H4 (cell line): ENCODE measurements at regions not wholly inside any gene's neighbourhood (a gene's known extent, or its start where the extent isn't known, plus 50 kb on each side); places are given as distances from the start of the nearest gene placed in this dataset.
"Not testable (repeated sequence)": the region's sequence is repeated elsewhere in the genome, so short reads cannot be mapped to it uniquely, and the experiment has no call there.

Experiments used
- DNase-seq: peaks from one replicate; pipeline ENCODE4 v3.0.0-alpha.2; 2015; ENCODE audit warnings: low spot score

GRCh38 chr14:34381304-34381703 lies 80.7 kb downstream of the SPTSSA start:
- DNase-seq, result not testable (repeated sequence)

DNA sequence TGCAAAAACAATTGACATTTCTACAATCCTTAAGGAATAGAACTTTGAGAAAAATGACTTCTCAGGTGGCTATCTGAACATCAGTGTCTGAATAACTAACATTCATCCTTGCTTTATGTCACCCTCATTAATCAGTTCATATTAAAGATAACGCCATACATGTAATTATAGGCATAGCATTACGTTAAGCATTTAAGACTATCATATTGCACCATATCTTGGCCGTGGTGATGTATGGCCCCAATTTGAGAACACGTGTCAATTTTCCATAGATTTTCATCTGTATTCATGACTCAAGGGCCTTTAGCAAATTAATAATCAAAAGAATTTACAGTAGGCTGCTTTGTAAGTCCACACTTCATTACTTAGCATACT lies 81.6 kb downstream of the SPTSSA start:
- no peak for DNase-seq

DNA sequence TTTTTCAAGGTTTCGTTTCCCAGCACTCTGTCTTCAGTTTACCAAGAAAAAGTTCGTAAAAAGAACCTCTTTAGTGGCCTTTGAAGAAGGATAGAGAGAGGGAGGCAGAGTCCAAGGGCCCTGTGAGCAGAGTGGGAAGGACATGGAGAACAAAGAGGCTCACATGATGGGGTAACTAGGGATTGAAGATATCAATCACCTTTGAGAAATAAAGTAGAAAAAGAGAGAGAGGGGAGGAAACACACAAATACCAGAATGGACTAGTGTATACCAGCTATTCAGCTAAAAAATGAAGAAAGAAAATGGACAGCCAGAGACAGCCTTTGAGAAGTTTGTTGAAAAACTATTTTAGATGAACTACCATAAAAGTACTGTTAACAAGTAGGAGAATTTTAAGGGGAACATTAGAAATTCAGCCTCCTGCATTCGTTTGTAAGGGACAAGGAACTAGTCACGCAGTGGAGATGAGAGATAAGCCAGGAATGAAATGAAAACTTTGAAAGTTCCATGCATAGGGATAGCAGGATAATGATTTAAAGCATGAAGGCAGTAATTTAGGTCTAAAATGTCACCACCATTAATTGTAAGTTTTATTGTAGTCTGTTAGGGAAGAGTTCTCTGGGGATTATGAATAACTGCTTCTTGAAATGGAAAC lies 82.1 kb downstream of the SPTSSA start:
- DNase-seq, result no peak

- no peak for DNase-seq
Measured at GRCh38 chr14:34376649-34377267, 85.3 kb downstream of the SPTSSA start.

DNA sequence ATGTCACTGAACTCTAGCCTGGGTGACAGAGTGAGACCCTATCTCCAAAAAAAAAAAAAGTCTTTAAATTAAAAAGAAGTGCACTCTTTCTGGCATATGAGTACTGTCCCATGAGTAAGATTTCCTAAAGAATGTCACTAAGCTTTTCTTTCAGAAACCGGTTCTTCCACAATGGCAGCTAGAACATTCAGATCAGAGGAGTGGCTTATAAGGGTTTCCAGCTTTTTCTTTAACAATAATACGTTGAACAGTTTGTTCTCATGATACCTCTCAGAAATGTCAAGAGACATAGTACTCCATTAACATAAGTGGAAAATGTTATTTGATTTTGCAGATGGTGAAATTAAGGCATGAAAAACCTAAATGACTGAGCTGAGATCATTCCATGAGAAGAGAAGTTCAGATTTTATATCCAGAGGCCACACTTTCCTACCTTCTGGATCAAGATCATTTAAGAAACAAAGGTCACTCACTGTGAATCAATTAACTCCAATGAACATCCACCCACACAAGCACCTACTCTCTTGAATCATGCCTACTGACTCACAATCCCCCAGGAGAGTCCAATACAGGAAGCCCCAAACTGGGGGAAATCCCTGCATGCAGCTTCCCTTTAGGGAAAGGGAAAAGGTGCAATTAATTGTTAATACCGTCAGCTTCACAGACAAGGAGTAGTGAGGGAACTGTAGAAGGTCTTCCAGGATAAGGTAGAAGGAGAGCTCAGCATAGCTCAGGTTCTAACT lies 86.9 kb downstream of the SPTSSA start:
- DNase-seq, result no peak

GRCh38 chr14:34373191-34373590 lies 88.8 kb downstream of the SPTSSA start:
- DNase-seq, result no peak

DNA sequence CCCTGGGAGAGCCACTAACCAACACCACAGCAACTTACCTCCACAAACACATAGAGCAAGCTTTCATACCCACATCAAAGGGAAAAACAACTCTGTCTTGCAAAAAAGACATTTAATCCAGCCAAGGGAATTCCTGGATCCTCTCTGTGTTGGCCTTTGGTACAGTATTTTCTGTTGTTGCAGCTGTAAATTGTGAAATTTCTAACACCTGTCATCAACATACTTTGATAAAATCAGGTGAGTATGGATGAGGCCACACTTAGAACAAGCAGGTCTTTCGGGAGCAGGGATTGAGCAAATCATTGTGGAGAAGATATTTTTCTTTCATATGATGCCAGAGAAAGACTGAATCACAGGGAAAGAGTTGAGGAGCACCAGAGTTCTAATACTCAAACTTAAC lies 89.3 kb downstream of the SPTSSA start:
- DNase-seq, result no peak

GRCh38 chr14:34369648-34370030 lies 92.4 kb downstream of the SPTSSA start:
- no peak for DNase-seq

GRCh38 chr14:34368971-34369647 lies 92.9 kb downstream of the SPTSSA start:
- DNase-seq, result no peak

- DNase-seq, result peak; percentile 71
Measured at GRCh38 chr14:34368115-34368970, 93.7 kb downstream of the SPTSSA start.

GRCh38 chr14:34365309-34365915 lies 96.6 kb downstream of the SPTSSA start:
- DNase-seq, result no peak

DNA sequence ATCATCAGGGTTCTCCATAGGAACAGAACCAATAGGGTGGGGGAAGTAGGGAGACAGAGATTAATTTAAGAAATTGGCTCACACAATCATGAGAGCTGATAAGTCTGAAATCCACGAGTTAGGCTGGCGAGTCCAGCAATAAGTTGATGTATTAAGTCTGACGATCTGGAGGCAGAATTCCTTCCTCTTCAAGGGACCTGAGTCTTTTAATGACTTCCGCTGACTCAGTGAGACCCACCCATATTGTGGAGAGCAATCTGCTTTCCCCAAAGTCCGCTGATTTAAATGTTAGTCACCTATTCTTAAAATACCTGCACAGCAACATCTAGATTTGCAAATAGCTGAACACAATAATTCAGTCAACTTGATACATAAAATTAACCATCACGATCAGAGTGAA lies 97.8 kb downstream of the SPTSSA start:
- DNase-seq, result no peak

- no peak for DNase-seq
Measured at GRCh38 chr14:34363733-34364134, 98.3 kb downstream of the SPTSSA start.

- peak; percentile 14 for DNase-seq
Measured at GRCh38 chr14:34362641-34363251, 99.3 kb downstream of the SPTSSA start.

GRCh38 chr14:34361504-34362011 lies 100.5 kb downstream of the SPTSSA start:
- DNase-seq, result no peak

- no peak for DNase-seq
Measured at GRCh38 chr14:34359420-34360117, 102.5 kb downstream of the SPTSSA start.

DNA sequence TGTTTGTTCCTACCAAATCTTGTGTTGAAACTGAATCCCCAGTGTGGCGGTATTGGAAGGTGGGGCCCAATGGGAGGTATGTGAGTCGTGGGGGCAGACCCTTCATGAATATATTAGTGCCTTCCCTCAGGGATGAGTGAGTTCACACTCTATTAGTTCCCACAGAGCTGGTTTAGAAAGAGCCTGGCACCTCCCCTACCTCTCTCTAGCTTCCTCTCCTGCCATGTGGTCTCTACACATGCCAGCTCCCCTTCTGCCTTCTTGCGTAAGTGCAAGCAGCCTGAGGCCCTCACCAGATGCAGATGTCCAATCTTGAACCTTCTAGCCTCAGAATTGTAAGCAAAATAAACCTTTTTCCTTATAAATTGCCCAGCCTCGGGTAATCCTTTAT lies 105.8 kb downstream of the SPTSSA start:
- peak; percentile 79 for DNase-seq

- peak; percentile 64 for DNase-seq
Measured at GRCh38 chr14:34355584-34356263, 106.3 kb downstream of the SPTSSA start.

GRCh38 chr14:34354556-34354955 lies 107.5 kb downstream of the SPTSSA start:
- DNase-seq, result no peak
